ENCODE measurements at regions not wholly inside any gene's neighbourhood (a gene's known extent, or its start where the extent isn't known, plus 50 kb on each side); places are given as distances from the start of the nearest gene placed in this dataset.

GRCh38 chr5:154679501-154679900 lies 75.7 kb upstream of the LARP1 start:
- TF ChIP-seq CTCF (conservative IDR thresholded peaks at IDR 0.05; ENCODE audit: low read length) (no peak), EZH2phosphoT487 (IDR thresholded peaks at IDR 0.05; ENCODE audit: borderline replicate concordance, low read depth, low read length) (no peak)

Data from OCI-LY7 (cell line).